GM21526 (cell line): ENCODE measurements at regions not wholly inside any gene's neighbourhood (a gene's known extent, or its start where the extent isn't known, plus 50 kb on each side); places are given as distances from the start of the nearest gene placed in this dataset.
A peak's percentile ranks its signal among the peaks of the same experiment; 100 is the strongest.

Experiments
- ATAC-seq: cut with Tn5 transposase; IDR thresholded peaks from one replicate; pipeline ENCODE4 v1.9.1; 2021; ENCODE audit warnings: moderate library complexity; ENCODE audit not compliant: unreplicated experiment, low FRiP score

DNA sequence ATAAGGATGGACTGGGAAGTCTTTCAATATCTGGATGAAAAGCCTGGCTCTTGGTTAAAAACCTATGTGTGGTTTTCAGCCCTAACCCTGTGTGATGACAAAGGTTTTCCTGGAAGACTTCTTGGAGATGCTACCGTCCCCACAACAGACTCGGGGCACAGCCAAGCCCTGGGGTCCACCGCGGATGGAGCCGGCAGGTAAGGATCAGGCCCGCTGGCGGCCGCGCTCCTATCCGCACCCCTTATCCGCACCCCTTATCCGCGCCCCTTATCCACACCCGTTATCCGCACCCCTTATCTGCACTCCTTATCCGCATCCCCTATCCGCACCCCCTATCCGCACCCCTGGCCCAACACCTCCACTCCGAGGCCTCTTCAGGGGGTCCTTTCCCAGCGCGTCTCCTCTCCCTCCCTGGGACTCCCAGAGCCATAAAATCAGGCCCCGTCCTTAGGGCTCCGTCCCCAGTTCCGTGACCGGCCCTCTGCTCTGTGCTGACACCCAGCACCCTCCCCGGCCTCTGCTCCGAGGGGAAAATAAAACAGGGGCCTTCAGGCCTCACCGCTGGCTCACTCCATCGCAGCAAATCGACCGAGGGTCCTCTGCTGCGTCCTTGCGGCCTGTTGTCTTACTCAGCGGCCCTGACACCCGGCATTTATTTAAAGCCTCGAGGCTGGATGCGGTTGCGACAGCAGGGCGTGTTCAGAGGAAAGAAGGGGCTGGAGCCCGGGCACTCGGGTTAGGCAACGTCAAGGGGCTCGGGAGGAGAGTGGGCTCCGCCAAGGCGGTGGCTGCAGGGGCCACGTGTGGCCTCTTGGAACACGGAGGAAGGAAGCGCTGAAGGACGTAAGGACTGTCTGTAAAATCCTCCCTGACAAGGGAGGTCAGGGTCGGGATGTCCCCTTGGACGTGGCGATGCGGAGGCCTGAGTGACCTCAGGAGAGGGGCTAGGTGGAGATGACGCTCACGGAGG, 215.1 kb upstream of the ADARB2 start:
- ATAC-seq: no peak

GRCh38 chr10:1950803-1951495, 213.6 kb upstream of the ADARB2 start:
- no peak for ATAC-seq

- no peak for ATAC-seq
Measured at GRCh38 chr10:1947464-1948003, 210.2 kb upstream of the ADARB2 start.

DNA sequence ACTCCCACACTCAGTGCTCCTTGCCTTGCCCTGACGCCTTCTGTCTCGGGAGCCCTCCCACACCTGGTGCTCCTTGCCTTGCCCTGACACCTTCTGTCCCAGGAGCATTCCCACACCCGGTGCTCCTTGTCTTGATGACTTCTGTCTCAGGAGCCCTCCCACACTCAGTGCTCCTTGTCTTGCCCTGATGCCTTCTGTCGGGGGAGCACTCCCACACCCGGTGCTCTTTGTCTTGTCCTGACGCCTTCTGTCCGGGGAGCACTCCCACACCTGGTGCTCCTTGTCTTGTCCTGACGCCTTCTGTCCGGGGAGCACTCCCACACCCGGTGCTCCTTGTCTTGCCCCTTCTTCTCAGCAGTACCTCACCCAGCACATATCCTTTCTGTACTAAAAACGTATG, 207.2 kb upstream of the ADARB2 start:
- ATAC-seq: no peak

GRCh38 chr10:1942478-1942877, 205.2 kb upstream of the ADARB2 start:
- no peak for ATAC-seq

DNA sequence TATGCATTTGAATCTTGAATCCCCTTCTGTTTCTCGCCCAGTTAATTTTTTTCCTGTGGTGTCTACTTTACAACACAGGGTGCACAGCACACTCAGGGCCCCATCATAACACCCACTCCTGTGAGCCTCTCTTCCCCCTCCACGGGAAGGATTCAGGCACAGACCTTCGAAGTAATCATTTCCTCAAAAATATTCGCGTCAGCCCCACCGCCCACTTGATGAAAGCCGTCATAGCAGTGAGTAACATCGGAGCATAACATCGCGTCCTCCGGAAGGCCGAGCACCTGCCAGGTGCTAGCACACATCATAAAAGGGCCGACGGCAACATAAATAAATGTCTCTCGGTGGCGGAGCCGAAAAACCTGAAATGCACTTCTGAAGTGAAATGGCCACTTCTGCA, 201.7 kb upstream of the ADARB2 start:
- peak; percentile 58 for ATAC-seq

DNA sequence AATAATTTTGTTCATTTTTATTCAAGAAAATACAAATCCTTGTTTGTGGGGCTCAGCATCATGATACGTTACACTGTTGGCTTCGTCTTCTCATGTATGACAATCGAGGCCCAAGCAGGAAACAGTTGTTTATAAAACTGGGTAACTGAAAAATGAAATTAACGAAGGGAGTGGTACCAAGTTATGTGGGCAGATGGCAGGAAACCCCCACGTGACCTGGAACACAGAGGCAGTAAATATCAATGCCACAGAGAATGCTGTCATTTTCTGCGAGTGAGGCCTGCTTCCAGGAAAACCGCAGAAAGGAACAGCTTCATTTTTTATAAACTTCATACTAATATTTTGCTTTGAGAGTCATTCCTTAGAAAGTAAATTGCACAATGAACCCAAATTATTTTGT, 201.0 kb upstream of the ADARB2 start:
- ATAC-seq: peak; percentile 59

- no peak for ATAC-seq
Measured at GRCh38 chr10:1935912-1936311, 198.6 kb upstream of the ADARB2 start.

DNA sequence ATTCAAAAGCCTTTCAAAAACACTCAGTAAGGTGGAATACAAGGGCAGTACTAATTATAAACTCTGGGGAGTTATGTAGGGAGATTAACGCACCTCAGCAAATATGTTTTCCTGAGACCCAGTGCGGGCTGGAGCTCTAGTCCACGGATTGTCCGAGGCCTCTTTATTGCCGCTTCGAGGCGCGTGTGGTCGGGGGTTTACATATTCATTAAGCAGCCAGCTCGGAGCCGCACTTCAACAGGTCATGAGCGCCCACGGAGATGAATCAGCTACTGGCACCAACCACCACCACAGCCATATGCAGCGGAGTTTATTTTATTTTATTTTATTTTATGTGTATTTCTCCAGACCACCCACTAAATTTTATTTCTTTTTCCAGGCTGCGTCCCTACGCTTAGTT, 195.9 kb upstream of the ADARB2 start:
- ATAC-seq: no peak

GRCh38 chr10:1932692-1933094, 195.4 kb upstream of the ADARB2 start:
- ATAC-seq: no peak

GRCh38 chr10:1928606-1929005, 191.3 kb upstream of the ADARB2 start:
- ATAC-seq: no peak

DNA sequence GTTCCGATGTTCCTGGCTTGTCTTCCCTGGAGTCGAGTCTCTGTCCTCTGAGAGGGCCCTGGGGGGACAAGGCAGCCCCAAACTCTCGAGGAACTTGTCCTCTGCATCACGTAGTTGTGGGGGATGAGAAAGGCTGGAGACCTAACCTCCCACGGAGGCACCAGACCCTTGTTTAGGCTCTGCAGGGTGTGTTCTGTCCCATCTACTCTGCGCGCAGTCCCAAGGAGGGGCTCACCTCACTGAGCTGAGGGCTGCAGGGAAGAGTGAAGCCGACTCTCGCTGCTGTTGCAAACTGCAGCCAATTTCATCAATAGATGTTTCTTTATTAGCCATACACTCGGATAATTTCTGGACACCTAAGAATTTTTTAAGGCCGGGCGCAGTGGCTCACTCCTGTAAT, 186.7 kb upstream of the ADARB2 start:
- ATAC-seq: no peak

GRCh38 chr10:1923586-1923985, 186.3 kb upstream of the ADARB2 start:
- ATAC-seq: no peak

- no peak for ATAC-seq
Measured at GRCh38 chr10:1920941-1921340, 183.6 kb upstream of the ADARB2 start.

- ATAC-seq: no peak
Measured at GRCh38 chr10:1920127-1920526, 182.8 kb upstream of the ADARB2 start.

GRCh38 chr10:1911771-1912170, 174.4 kb upstream of the ADARB2 start:
- ATAC-seq: no peak

- ATAC-seq: no peak
Measured at GRCh38 chr10:1903982-1904381, 166.7 kb upstream of the ADARB2 start.

GRCh38 chr10:1896153-1896552, 158.8 kb upstream of the ADARB2 start:
- no peak for ATAC-seq

GRCh38 chr10:1895691-1896090, 158.4 kb upstream of the ADARB2 start:
- no peak for ATAC-seq

DNA sequence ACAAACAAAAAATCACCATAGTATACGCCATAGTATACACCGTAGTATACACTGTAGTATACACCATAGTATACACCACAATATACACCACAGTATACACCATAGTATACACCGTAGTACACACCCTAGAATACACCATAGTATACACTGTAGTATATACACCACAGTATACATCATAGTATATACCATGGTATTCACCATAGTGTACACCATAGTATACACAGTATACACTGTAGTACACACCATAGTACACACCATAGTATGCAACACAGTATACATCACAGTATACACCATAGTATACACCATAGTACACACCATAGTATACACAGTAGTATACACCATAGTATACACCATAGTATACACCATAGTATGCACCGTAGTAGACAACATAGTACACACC, 157.6 kb upstream of the ADARB2 start:
- ATAC-seq: no peak

DNA sequence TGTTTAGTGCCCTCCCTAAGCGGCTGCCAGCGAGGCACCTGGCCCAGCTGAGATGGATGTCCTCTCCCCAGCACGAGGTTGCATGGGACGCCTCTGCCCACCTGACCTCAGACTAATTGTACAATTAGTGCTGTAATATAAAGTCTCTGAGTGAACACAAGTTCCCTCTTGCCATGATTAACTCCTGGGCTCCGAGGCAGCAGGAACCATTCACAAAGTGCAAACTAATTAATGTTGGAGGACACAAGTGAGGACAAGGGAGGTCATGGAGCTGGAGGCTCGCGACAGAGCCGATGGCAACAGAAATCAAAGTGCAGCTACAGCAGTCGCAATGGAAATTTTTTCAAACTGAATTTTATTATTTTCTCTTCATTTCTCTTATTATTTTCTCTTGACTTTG, 156.6 kb upstream of the ADARB2 start:
- no peak for ATAC-seq

- ATAC-seq: no peak
Measured at GRCh38 chr10:1886039-1886438, 148.7 kb upstream of the ADARB2 start.
